Tibial artery (tissue), 4 donors: ENCODE measurements at regions not wholly inside any gene's neighbourhood (a gene's known extent, or its start where the extent isn't known, plus 50 kb on each side); places are given as distances from the start of the nearest gene placed in this dataset.

Experiments used
- DNase-seq, 2 donors: peaks; one replicate each; pipeline ENCODE4 v3.0.0-alpha.2; 2019
- H3K27ac ChIP-seq, 2 donors: fragments of 200-600 bp; sonication (generic) in 1 of 2; 1 replicate in 1 of 2; 2 replicates in 1 of 2; pipeline ENCODE4 v1.5.1; 2018 to 2019; ENCODE audit warnings: mild to moderate bottlenecking in 1 of 2
- H3K27me3 ChIP-seq, 2 donors: fragments of 200-600 bp; sonication (generic) in 1 of 2; one replicate each; pipeline versions ENCODE4 v1.5.1 to v1.6.0; 2016 to 2019
- H3K36me3 ChIP-seq, 3 donors: fragments of 200-600 bp; sonication (generic) in 2 of 3; one replicate each; pipeline ENCODE4 v1.5.1; 2016 to 2019; ENCODE audit warnings: mild to moderate bottlenecking in 2 of 3
- H3K4me1 ChIP-seq, 4 donors: fragments of 200-600 bp; sonication (generic) in 2 of 4; 1 replicate in 3 of 4; 2 replicates in 1 of 4; pipeline ENCODE4 v1.5.1; 2016 to 2019
- H3K4me3 ChIP-seq, 2 donors: fragments of 200-600 bp; sonication (generic) in 1 of 2; 1 replicate in 1 of 2; 2 replicates in 1 of 2; pipeline ENCODE4 v1.5.1; 2018 to 2019; ENCODE audit warnings: mild to moderate bottlenecking in 2 of 2
- H3K9me3 ChIP-seq, 3 donors: fragments of 200-600 bp; sonication (generic) in 1 of 3; one replicate each; pipeline ENCODE4 v1.5.1; 2016 to 2019
- CTCF ChIP-seq, 2 experiments: fragments of 200-600 bp in 1 of 2; fragments of 450-650 bp in 1 of 2; IDR thresholded peaks; one replicate each; pipeline ENCODE4 v1.5.1; 2017 to 2019; ENCODE audit warnings: antibody characterized with exemption in 2 of 2, mild to moderate bottlenecking in 1 of 2, moderate library complexity in 1 of 2
- intact Hi-C: fragments of 100-400 bp; cut with DNase I; formaldehyde crosslinking; loops from one replicate; pipeline ENCODE4 v1.15.0; 2023; ENCODE audit warnings: low total_unique reads

GRCh38 chr22:49211176-49211575 lies 616.5 kb downstream of the BRD1 start:
- Histone ChIP-seq H3K27me3 (peaks cover 0 to 10% of the 10 kb centered on the region in 2 donors), H3K4me1 (no peaks in the 10 kb centered on the region), H3K9me3 (no peaks in the 10 kb centered on the region), H3K27ac (no peak overlapping the region), H3K36me3 (no peaks in the 10 kb centered on the region), H3K4me3 (no peak overlapping the region)
- intact Hi-C loops, result no loop called here
- DNase-seq, result peak; percentile 2 to 24
- no peak for TF ChIP-seq CTCF (IDR thresholded peaks at IDR 0.05)

- H3K27ac ChIP-seq, result no peak overlapping the region
- peak; percentile 3 to 40 for DNase-seq
- intact Hi-C loops, result no loop called here
- no peaks in the 10 kb centered on the region for H3K9me3 ChIP-seq
- no peaks in the 10 kb centered on the region for H3K36me3 ChIP-seq
- no peak for TF ChIP-seq CTCF (IDR thresholded peaks at IDR 0.05)
- no peaks in the 10 kb centered on the region for H3K4me1 ChIP-seq
- H3K27me3 ChIP-seq, result peaks cover 0 to 13% of the 10 kb centered on the region in 2 donors
- no peak overlapping the region for H3K4me3 ChIP-seq
Observed at GRCh38 chr22:49210606-49211005, 617.1 kb downstream of the BRD1 start.

- intact Hi-C loops, result no loop called here
- Histone ChIP-seq H3K36me3 (no peaks in the 10 kb centered on the region), H3K27ac (no peak overlapping the region), H3K9me3 (no peaks in the 10 kb centered on the region), H3K4me3 (no peak overlapping the region), H3K4me1 (no peaks in the 10 kb centered on the region), H3K27me3 (peaks cover 0 to 16% of the 10 kb centered on the region in 2 donors)
- TF ChIP-seq CTCF (IDR thresholded peaks at IDR 0.05), result no peak
- peak; percentile 15 to 39 for DNase-seq
Observed at GRCh38 chr22:49209452-49210195, 618.0 kb downstream of the BRD1 start.

GRCh38 chr22:49208768-49209252 lies 618.9 kb downstream of the BRD1 start:
- no peaks in the 10 kb centered on the region for H3K9me3 ChIP-seq
- no peak for TF ChIP-seq CTCF (IDR thresholded peaks at IDR 0.05)
- intact Hi-C loops, result no loop called here
- no peak overlapping the region for H3K27ac ChIP-seq
- peaks cover 0 to 16% of the 10 kb centered on the region in 2 donors for H3K27me3 ChIP-seq
- peak; percentile 9 to 13 for DNase-seq
- H3K36me3 ChIP-seq, result no peaks in the 10 kb centered on the region
- no peak overlapping the region for H3K4me3 ChIP-seq
- no peaks in the 10 kb centered on the region for H3K4me1 ChIP-seq

GRCh38 chr22:49208004-49208402 lies 619.7 kb downstream of the BRD1 start:
- peaks cover 0 to 16% of the 10 kb centered on the region in 2 donors for H3K27me3 ChIP-seq
- intact Hi-C loops, result no loop called here
- no peaks in the 10 kb centered on the region for H3K9me3 ChIP-seq
- H3K4me1 ChIP-seq, result no peaks in the 10 kb centered on the region
- DNase-seq, result peak; percentile 10 to 59
- no peak overlapping the region for H3K27ac ChIP-seq
- TF ChIP-seq CTCF (IDR thresholded peaks at IDR 0.05), result no peak
- H3K36me3 ChIP-seq, result no peaks in the 10 kb centered on the region
- H3K4me3 ChIP-seq, result no peak overlapping the region
